ENCODE measurements at regions not wholly inside any gene's neighbourhood (a gene's known extent, or its start where the extent isn't known, plus 50 kb on each side); places are given as distances from the start of the nearest gene placed in this dataset.

DNA sequence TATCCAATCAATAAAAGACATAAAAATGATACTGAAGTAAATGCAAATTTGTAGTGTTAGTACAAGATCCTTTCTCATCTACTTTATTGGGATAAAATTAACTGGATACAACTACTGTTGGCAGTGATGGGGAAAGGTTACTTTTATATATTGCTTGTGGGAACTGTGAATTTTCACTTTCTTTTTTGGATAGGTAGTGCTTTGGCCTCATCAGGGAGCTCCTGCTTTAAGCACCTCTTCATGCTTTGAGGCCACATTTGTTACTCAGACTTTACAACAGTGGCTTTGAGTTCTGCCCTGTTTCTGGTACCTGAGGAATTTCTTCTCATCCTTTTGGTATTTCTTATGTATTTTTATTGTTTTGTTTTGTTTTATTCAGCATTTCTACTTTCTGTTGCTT is 134.7 kb upstream of the XIST start:
- TF ChIP-seq, protein P1, sequence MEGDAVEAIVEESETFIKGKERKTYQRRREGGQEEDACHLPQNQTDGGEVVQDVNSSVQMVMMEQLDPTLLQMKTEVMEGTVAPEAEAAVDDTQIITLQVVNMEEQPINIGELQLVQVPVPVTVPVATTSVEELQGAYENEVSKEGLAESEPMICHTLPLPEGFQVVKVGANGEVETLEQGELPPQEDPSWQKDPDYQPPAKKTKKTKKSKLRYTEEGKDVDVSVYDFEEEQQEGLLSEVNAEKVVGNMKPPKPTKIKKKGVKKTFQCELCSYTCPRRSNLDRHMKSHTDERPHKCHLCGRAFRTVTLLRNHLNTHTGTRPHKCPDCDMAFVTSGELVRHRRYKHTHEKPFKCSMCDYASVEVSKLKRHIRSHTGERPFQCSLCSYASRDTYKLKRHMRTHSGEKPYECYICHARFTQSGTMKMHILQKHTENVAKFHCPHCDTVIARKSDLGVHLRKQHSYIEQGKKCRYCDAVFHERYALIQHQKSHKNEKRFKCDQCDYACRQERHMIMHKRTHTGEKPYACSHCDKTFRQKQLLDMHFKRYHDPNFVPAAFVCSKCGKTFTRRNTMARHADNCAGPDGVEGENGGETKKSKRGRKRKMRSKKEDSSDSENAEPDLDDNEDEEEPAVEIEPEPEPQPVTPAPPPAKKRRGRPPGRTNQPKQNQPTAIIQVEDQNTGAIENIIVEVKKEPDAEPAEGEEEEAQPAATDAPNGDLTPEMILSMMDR (IDR thresholded peaks at IDR 0.05), result no peak
- TF ChIP-seq POLR2A (IDR thresholded peaks at IDR 0.05), result no peak
